ENCODE measurements at regions not wholly inside any gene's neighbourhood (a gene's known extent, or its start where the extent isn't known, plus 50 kb on each side); places are given as distances from the start of the nearest gene placed in this dataset.
A peak's percentile ranks its signal among the peaks of the same experiment; 100 is the strongest.

DNA sequence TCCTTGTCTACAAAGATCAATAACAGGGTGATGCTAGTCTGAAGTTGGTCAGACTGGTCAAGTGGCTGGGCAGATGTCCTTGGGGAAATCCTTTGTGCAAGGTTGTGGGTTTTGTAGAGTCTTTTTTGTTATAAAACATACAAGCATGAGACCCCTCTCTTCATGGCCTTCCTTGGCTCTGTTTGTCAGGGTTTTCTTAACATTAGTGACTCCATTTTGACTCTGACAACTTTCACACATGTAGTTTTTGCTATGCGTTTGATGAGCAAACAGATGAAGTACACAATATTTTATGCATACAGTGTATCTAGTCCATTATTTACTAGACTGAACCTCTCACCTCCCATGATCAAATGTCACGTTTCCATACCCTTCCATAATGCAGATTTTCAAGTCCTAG is 151.2 kb upstream of the KLF7 start:
- WGBS, 2 donors: 83 to 91% methylated on average over 2 of the region's 2 CpGs
- no peak for ATAC-seq (ENCODE audit: low FRiP score in 2 of 2)

DNA sequence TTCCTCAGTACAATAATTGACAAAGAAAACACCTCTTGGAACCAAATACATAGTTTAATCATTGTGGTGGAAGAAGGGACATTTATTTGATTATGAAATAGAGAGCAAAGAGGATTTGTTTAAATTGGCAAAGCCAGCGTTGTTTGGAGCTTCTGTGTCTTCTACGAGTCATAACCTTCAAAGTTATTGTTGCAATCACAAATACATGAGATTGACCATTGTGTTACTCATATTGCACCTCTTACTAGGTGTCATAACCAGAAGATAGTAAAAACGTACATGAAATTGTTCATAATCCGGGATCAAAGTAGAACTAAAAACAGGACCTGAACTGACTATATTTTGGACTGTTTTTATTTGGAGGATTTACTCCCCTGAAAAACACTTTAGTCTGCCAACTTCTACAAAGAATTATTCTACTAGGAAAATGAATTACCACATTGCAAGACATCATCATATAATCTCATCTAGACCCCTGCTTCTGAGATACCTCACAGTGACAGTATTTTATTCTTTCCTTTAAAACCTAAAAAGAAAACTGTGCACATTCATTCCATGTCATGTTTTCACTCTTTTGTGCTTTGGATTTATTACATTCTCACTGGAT is 151.7 kb upstream of the KLF7 start:
- 71 to 73% methylated on average over 4 of the region's 4 CpGs for WGBS, 2 donors
- DNase-seq (no peak), ATAC-seq (ENCODE audit: low FRiP score in 2 of 2) (no peak)
- Histone ChIP-seq H3K27me3 (no peaks in the 10 kb centered on the region), H3K36me3 (no peaks in the 10 kb centered on the region), H3K4me3 (no peak overlapping the region), H3K4me1 (no peaks in the 10 kb centered on the region), H3K27ac (no peak overlapping the region), H3K9me3 (no peaks in the 10 kb centered on the region)
- TF ChIP-seq EP300 (IDR thresholded peaks at IDR 0.05) (no peak), POLR2A (IDR thresholded peaks at IDR 0.05) (no peak), POLR2AphosphoS5 (IDR thresholded peaks at IDR 0.05) (no peak)
- TF ChIP-seq, protein P1, sequence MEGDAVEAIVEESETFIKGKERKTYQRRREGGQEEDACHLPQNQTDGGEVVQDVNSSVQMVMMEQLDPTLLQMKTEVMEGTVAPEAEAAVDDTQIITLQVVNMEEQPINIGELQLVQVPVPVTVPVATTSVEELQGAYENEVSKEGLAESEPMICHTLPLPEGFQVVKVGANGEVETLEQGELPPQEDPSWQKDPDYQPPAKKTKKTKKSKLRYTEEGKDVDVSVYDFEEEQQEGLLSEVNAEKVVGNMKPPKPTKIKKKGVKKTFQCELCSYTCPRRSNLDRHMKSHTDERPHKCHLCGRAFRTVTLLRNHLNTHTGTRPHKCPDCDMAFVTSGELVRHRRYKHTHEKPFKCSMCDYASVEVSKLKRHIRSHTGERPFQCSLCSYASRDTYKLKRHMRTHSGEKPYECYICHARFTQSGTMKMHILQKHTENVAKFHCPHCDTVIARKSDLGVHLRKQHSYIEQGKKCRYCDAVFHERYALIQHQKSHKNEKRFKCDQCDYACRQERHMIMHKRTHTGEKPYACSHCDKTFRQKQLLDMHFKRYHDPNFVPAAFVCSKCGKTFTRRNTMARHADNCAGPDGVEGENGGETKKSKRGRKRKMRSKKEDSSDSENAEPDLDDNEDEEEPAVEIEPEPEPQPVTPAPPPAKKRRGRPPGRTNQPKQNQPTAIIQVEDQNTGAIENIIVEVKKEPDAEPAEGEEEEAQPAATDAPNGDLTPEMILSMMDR (IDR thresholded peaks at IDR 0.05): no peak

More for the DNA sequence above, 151.2 kb upstream of the KLF7 start:
- H3K27ac ChIP-seq: no peak overlapping the region
- no peaks in the 10 kb centered on the region for H3K36me3 ChIP-seq
- no peaks in the 10 kb centered on the region for H3K9me3 ChIP-seq
- no peak overlapping the region for H3K4me3 ChIP-seq
- no peaks in the 10 kb centered on the region for H3K27me3 ChIP-seq
- DNase-seq: no peak
- H3K4me1 ChIP-seq: no peaks in the 10 kb centered on the region
- TF ChIP-seq EP300 (IDR thresholded peaks at IDR 0.05) (no peak), POLR2AphosphoS5 (IDR thresholded peaks at IDR 0.05) (no peak), POLR2A (IDR thresholded peaks at IDR 0.05) (no peak)
- TF ChIP-seq, protein P1 (IDR thresholded peaks at IDR 0.05): no peak

DNA sequence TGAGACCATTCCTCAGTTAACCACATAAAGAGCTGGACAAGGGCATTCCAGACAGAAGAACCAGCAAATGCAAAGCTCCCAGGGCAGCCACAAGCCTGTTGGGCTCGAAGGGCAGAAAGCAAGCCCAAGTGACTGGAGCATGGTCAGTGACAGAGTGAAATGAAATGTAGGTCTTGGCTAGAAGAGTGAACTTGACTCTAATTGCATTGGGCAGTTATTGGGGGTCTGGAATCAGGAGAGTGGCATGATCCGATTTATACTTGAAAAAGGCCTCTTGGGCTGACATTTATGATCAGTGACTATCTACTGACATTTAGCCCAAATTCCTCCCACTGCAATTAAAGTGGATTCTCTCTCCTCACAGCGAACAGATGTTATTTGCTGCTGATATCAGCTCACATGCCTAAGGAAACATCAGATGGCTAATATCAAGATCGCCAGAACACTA is 152.5 kb upstream of the KLF7 start:
- Histone ChIP-seq H3K36me3 (no peaks in the 10 kb centered on the region), H3K4me1 (no peaks in the 10 kb centered on the region), H3K9me3 (no peaks in the 10 kb centered on the region), H3K27me3 (no peaks in the 10 kb centered on the region), H3K27ac (no peak overlapping the region), H3K4me3 (no peak overlapping the region)
- TF ChIP-seq POLR2AphosphoS5 (IDR thresholded peaks at IDR 0.05): no peak
- TF ChIP-seq, protein P1 (IDR thresholded peaks at IDR 0.05): no peak
- no peak for TF ChIP-seq POLR2A (IDR thresholded peaks at IDR 0.05)
- TF ChIP-seq EP300 (IDR thresholded peaks at IDR 0.05): no peak
- WGBS, 2 donors: 92 to 95% methylated on average over 4 of the region's 4 CpGs
- no peak for ATAC-seq (ENCODE audit: low FRiP score in 2 of 2)
- DNase-seq: no peak

GRCh38 chr2:207319316-207319715 is 153.6 kb upstream of the KLF7 start:
- DNase-seq: no peak
- H3K9me3 ChIP-seq: no peaks in the 10 kb centered on the region
- H3K36me3 ChIP-seq: no peaks in the 10 kb centered on the region
- H3K27ac ChIP-seq: no peak overlapping the region
- H3K4me1 ChIP-seq: no peaks in the 10 kb centered on the region
- TF ChIP-seq POLR2AphosphoS5 (IDR thresholded peaks at IDR 0.05) (no peak), EP300 (IDR thresholded peaks at IDR 0.05) (no peak), POLR2A (IDR thresholded peaks at IDR 0.05) (no peak)
- TF ChIP-seq, protein P1 (IDR thresholded peaks at IDR 0.05): no peak
- peak; percentile 62 to 67 for ATAC-seq (ENCODE audit: low FRiP score in 2 of 2)
- H3K27me3 ChIP-seq: no peaks in the 10 kb centered on the region
- no peak overlapping the region for H3K4me3 ChIP-seq

All from upper lobe of left lung (tissue), 6 donors.